NB4 (cell line): ENCODE measurements at regions not wholly inside any gene's neighbourhood (a gene's known extent, or its start where the extent isn't known, plus 50 kb on each side); places are given as distances from the start of the nearest gene placed in this dataset.

Experiments
- DNase-seq: peaks from one replicate; pipeline ENCODE4 v3.0.0; 2010; ENCODE audit warnings: low read depth
- H3K4me3 ChIP-seq: one replicate; pipeline ENCODE4 v1.5.1; 2011; ENCODE audit warnings: mild to moderate bottlenecking, low read depth, low read length, moderate library complexity
- MYC ChIP-seq: IDR thresholded peaks from 2 replicates; pipeline ENCODE4 v1.6.1; 2011; ENCODE audit warnings: low read depth, low read length
- POLR2A ChIP-seq: IDR thresholded peaks from 2 replicates; pipeline ENCODE4 v1.6.1; 2011; ENCODE audit warnings: mild to moderate bottlenecking; ENCODE audit not compliant: insufficient read length; ENCODE audit errors: extremely low read depth
- TF ChIP-seq, protein P1 (sequence below): IDR thresholded peaks from one replicate; pipeline ENCODE4 v1.5.1; 2012; ENCODE audit warnings: low read depth, low read length
- TF ChIP-seq, protein P2 (sequence below): IDR thresholded peaks from 2 replicates; pipeline ENCODE4 v1.6.1; 2011; ENCODE audit warnings: low read depth, low read length

DNA sequence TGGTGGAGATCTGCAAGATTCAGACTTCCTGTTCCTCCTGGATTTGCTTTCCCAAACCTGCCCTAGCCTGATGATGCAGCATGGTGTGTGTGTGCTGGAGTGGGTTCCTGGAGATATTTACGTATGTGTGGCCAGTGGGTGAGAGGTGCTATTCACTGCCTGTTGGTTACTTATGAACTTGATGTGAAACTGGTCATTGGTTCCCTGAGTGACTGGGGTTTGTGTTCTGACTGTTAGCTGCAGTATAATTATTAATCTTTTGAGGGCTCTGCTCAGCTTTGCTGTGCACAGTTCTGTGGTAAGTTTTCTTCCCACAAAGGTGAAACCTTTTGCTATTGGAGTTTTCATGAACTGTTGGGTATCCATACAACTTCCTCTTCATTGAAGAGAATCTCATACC is 541.8 kb upstream of the FBXO33 start:
- TF ChIP-seq, protein P1, sequence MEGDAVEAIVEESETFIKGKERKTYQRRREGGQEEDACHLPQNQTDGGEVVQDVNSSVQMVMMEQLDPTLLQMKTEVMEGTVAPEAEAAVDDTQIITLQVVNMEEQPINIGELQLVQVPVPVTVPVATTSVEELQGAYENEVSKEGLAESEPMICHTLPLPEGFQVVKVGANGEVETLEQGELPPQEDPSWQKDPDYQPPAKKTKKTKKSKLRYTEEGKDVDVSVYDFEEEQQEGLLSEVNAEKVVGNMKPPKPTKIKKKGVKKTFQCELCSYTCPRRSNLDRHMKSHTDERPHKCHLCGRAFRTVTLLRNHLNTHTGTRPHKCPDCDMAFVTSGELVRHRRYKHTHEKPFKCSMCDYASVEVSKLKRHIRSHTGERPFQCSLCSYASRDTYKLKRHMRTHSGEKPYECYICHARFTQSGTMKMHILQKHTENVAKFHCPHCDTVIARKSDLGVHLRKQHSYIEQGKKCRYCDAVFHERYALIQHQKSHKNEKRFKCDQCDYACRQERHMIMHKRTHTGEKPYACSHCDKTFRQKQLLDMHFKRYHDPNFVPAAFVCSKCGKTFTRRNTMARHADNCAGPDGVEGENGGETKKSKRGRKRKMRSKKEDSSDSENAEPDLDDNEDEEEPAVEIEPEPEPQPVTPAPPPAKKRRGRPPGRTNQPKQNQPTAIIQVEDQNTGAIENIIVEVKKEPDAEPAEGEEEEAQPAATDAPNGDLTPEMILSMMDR: no peak
- TF ChIP-seq POLR2A (no peak), MYC (no peak)
- TF ChIP-seq, protein P2, sequence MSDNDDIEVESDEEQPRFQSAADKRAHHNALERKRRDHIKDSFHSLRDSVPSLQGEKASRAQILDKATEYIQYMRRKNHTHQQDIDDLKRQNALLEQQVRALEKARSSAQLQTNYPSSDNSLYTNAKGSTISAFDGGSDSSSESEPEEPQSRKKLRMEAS: no peak
- H3K4me3 ChIP-seq: no peak overlapping the region
- DNase-seq: no peak

DNA sequence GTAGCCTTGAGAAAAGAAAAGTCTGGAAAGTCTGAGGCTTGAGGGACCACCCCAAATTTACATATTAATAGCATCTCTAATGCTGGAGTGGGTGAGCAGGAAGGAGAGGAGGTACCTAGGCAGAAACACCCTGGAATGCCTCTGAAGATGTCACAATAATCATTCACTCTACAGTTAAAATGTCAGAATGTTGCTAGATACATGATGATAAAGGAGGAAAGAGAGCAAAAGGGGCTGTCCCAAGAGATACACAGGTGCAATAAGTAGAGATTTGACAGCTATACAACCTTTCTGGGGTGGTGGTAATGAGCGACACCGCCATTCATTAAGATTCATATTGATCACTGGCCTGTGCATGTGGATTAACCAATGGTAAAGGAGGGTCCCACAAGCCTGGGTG is 540.5 kb upstream of the FBXO33 start:
- TF ChIP-seq, protein P1: no peak
- TF ChIP-seq POLR2A: no peak
- TF ChIP-seq MYC: no peak
- TF ChIP-seq, protein P2: no peak
- no peak for DNase-seq
- H3K4me3 ChIP-seq: no peak overlapping the region

DNA sequence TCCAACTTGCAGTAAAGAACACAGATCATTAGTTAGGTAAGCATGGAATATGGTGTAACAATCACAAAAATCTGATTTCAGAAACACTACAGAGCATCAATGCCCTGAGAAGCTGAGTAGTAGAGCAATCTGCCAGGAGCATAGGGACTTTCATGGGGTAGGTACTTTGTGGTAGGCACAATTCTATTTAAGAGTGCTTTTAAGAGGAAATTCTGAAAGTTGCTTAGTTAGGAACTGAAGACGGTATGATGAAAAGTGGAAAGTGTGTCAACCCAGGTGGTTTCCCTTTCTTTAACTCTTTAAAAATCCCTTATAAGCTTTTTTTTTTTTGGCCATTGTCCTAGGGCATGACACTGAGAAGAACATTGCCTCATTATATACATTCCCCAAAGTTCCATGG is 535.7 kb upstream of the FBXO33 start:
- no peak for DNase-seq
- H3K4me3 ChIP-seq: no peak overlapping the region
- TF ChIP-seq, protein P2: no peak
- TF ChIP-seq POLR2A: no peak
- TF ChIP-seq, protein P1: no peak
- no peak for TF ChIP-seq MYC

DNA sequence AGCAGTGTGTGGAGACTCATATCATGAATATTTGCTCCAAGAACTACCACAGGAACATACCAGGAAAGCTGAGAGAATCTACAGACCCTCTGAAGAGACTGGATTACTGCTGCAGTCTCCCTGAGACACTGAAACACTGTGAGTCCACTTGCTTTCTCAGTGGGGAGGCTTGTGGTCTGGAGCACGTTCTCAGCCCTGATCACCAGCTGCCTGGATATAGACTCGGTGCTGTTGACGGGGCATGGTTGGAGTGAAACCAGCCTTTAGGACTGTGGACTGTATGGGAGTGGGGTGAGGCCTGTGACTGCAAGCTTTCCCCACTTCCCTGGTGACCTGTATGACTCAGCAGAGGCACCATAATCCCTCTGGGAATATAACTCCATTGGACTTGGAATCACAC is 525.8 kb upstream of the FBXO33 start:
- no peak for DNase-seq
- no peak overlapping the region for H3K4me3 ChIP-seq
- no peak for TF ChIP-seq MYC
- TF ChIP-seq, protein P1: no peak
- TF ChIP-seq POLR2A: no peak
- TF ChIP-seq, protein P2: no peak

DNA sequence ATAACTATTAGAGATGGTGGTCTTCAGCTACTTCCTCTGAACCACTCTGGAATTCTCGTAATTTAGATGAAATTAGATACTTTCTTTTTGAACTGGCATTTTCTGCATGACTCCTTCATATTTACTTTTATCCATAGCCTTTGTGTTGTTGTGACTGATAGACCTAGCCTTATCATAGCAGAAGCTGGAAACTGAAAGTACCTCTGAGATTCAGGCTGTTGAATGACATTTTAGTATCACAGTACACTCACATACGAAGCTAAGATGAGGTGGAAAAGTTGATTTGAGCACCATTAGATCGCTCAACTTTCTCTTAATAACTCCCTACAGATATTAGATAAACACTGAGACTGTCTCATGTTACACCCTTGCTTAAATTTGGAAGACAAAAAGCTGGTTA is 525.1 kb upstream of the FBXO33 start:
- no peak overlapping the region for H3K4me3 ChIP-seq
- no peak for DNase-seq
- TF ChIP-seq, protein P1: no peak
- TF ChIP-seq, protein P2: no peak
- TF ChIP-seq MYC (no peak), POLR2A (no peak)

DNA sequence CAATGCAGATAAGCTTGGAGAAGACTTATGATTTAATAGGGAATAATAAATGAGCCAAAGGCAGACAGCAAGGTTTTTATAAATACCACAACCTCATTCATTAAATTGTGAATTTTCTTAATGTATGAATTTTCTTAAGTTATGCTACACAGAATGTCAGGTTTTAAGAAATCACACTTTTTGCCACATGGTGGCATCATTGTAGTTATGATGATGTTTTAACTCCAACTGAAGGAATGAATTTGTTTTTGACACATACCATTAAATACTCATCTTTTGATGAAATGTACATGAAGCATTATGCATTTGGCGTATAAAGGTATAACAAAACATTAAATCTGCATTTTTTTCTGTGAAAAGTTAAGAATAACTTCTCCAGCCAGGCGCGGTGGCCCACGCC is 524.1 kb upstream of the FBXO33 start:
- H3K4me3 ChIP-seq: no peak overlapping the region
- no peak for TF ChIP-seq POLR2A
- TF ChIP-seq, protein P1: no peak
- TF ChIP-seq MYC: no peak
- TF ChIP-seq, protein P2: no peak
- DNase-seq: peak; percentile 24
